Mesenchymal stem cell (in vitro differentiated cells and primary cell): ENCODE measurements at regions not wholly inside any gene's neighbourhood (a gene's known extent, or its start where the extent isn't known, plus 50 kb on each side); places are given as distances from the start of the nearest gene placed in this dataset.

Experiments
- DNase-seq: peaks from one replicate; pipeline ENCODE4 v3.0.0-alpha.2; 2013
- H2AFZ ChIP-seq: one replicate; pipeline ENCODE4 v1.6.1; 2013; ENCODE audit warnings: low read depth, mild to moderate bottlenecking, control low read depth, inconsistent platforms, low read length, moderate library complexity
- H2AK5ac ChIP-seq: 2 replicates; pipeline ENCODE4 v1.6.1; 2013; ENCODE audit warnings: low read length, moderate library complexity, mild to moderate bottlenecking, inconsistent platforms; ENCODE audit not compliant: severe bottlenecking
- H2BK120ac ChIP-seq: one replicate; pipeline ENCODE4 v1.6.1; 2013; ENCODE audit warnings: low read depth, mild to moderate bottlenecking, inconsistent platforms, low read length, moderate library complexity
- H2BK12ac ChIP-seq, 2 experiments: one replicate each; pipeline ENCODE4 v1.6.1; 2013; ENCODE audit warnings: inconsistent platforms in 2 of 2, low read length in 2 of 2, mild to moderate bottlenecking in 2 of 2, moderate library complexity in 2 of 2, control low read depth in 1 of 2
- H2BK15ac ChIP-seq: one replicate; pipeline ENCODE4 v1.6.1; 2013; ENCODE audit warnings: mild to moderate bottlenecking, low read depth, inconsistent platforms; ENCODE audit not compliant: poor library complexity, severe bottlenecking
- H2BK5ac ChIP-seq: 2 replicates; pipeline ENCODE4 v1.6.1; 2013; ENCODE audit warnings: low read depth, mild to moderate bottlenecking, low read length, control low read depth, inconsistent platforms; ENCODE audit not compliant: poor library complexity, severe bottlenecking
- H3K14ac ChIP-seq, 2 experiments: one replicate each; pipeline ENCODE4 v1.6.1; 2013; ENCODE audit warnings: inconsistent platforms in 2 of 2, low read length in 2 of 2, control low read depth in 1 of 2, mild to moderate bottlenecking in 1 of 2, moderate library complexity in 1 of 2
- H3K18ac ChIP-seq, 2 experiments: one replicate each; pipeline ENCODE4 v1.6.1; 2013; ENCODE audit warnings: inconsistent platforms in 2 of 2, low read length in 2 of 2, control low read depth in 1 of 2, low read depth in 1 of 2, mild to moderate bottlenecking in 1 of 2
- H3K23ac ChIP-seq, 2 experiments: one replicate each; pipeline ENCODE4 v1.6.1; 2013; ENCODE audit warnings: inconsistent platforms in 2 of 2, low read length in 2 of 2, mild to moderate bottlenecking in 2 of 2, moderate library complexity in 2 of 2, control low read depth in 1 of 2
- H3K27ac ChIP-seq: 2 replicates; pipeline ENCODE4 v1.5.1; 2013; ENCODE audit warnings: mild to moderate bottlenecking, moderate library complexity, low read length, control low read depth, inconsistent platforms; ENCODE audit not compliant: poor library complexity, severe bottlenecking
- H3K27me3 ChIP-seq, 2 experiments: 2 replicates each; pipeline versions ENCODE4 v1.6.1 to v1.7.0; 2013; ENCODE audit warnings: low read length in 2 of 2, mild to moderate bottlenecking in 2 of 2, moderate library complexity in 2 of 2, control low read depth in 1 of 2, inconsistent platforms in 1 of 2; ENCODE audit not compliant: control insufficient read depth in 1 of 2, insufficient read depth in 1 of 2
- H3K36me3 ChIP-seq, 2 experiments: 2 replicates each; pipeline versions ENCODE4 v1.6.1 to v1.7.0; 2013; ENCODE audit warnings: low read length in 2 of 2, control low read depth in 1 of 2, inconsistent platforms in 1 of 2, low read depth in 1 of 2, mild to moderate bottlenecking in 1 of 2; ENCODE audit not compliant: insufficient read depth in 2 of 2, control insufficient read depth in 1 of 2
- H3K4ac ChIP-seq, 2 experiments: one replicate each; pipeline ENCODE4 v1.6.1; 2013; ENCODE audit warnings: inconsistent platforms in 2 of 2, low read length in 2 of 2, mild to moderate bottlenecking in 2 of 2, moderate library complexity in 2 of 2, control low read depth in 1 of 2, low read depth in 1 of 2
- H3K4me1 ChIP-seq: 2 replicates; pipeline ENCODE4 v1.6.1; 2013; ENCODE audit warnings: low read depth, low read length, control low read depth; ENCODE audit not compliant: control insufficient read depth, insufficient read depth
- H3K4me2 ChIP-seq: 2 replicates; pipeline ENCODE4 v1.6.1; 2013; ENCODE audit warnings: low read length, mild to moderate bottlenecking, inconsistent platforms; ENCODE audit not compliant: poor library complexity, severe bottlenecking
- H3K4me3 ChIP-seq, 2 experiments: 2 replicates each; pipeline versions ENCODE4 v1.5.1 to v1.7.0; 2013; ENCODE audit warnings: low read length in 2 of 2, mild to moderate bottlenecking in 2 of 2, control low read depth in 1 of 2, low read depth in 1 of 2; ENCODE audit not compliant: insufficient read depth in 1 of 2
- H3K79me1 ChIP-seq: replicated peaks from 2 replicates; pipeline ENCODE4 v1.6.1; 2013; ENCODE audit warnings: mild to moderate bottlenecking, control low read depth, low read length, inconsistent platforms; ENCODE audit not compliant: poor library complexity, severe bottlenecking
- H3K9ac ChIP-seq: 2 replicates; pipeline ENCODE4 v1.7.0; 2013; ENCODE audit warnings: mild to moderate bottlenecking, low read length, moderate library complexity
- H3K9me3 ChIP-seq: 2 replicates; pipeline ENCODE4 v1.7.0; 2013; ENCODE audit warnings: mild to moderate bottlenecking, low read length; ENCODE audit not compliant: control insufficient read depth
- H4K8ac ChIP-seq: one replicate; pipeline ENCODE4 v1.6.1; 2013; ENCODE audit warnings: inconsistent platforms, mild to moderate bottlenecking, low read length, moderate library complexity
- H4K91ac ChIP-seq: one replicate; pipeline ENCODE4 v1.6.1; 2013; ENCODE audit warnings: mild to moderate bottlenecking, low read length, inconsistent platforms
- WGBS: methylation state at CpG from one replicate; pipeline ENCODE4 v1.1.7; 2013; ENCODE audit warnings: mixed read lengths; 5-methylcytosine and 5-hydroxymethylcytosine counted together

- no peak overlapping the region for H4K8ac ChIP-seq
Measured at GRCh38 chr9:22617156-22617555, 170.5 kb downstream of the DMRTA1 start.

DNA sequence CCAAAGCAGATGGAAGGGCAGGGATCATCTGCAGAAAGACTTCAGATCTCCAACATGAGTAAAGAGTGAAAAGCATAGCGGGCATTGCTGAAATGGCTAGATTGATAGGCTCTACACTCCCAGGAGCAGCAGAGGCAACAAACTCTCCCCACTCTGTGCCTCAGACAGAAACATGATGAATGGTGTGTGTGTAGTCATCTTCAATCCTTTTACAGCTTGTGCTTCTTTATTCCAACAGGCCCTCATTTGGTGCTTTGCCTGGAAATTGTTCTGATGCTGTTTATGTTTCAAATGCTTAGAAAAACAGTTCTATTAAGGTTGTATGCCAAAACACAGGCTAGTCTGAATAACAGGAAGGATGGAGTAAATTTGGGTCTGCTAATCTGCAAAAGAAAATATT is 176.2 kb downstream of the DMRTA1 start:
- H2BK120ac ChIP-seq, result no peak overlapping the region
- no peak overlapping the region for H3K4me2 ChIP-seq
- no peak overlapping the region for H4K8ac ChIP-seq
- H3K4ac ChIP-seq, result no peak overlapping the region
- H3K9ac ChIP-seq, result no peak overlapping the region
- no peak overlapping the region for H3K27ac ChIP-seq
- H2BK5ac ChIP-seq, result no peak overlapping the region
- H3K36me3 ChIP-seq, result no peaks in the 10 kb centered on the region
- no peak overlapping the region for H3K14ac ChIP-seq
- H3K4me1 ChIP-seq, result no peaks in the 10 kb centered on the region
- no peaks in the 10 kb centered on the region for H3K9me3 ChIP-seq
- no peak overlapping the region for H2BK15ac ChIP-seq
- no peak overlapping the region for H2AK5ac ChIP-seq
- H3K27me3 ChIP-seq, result no peaks in the 10 kb centered on the region
- no peak for DNase-seq
- H3K23ac ChIP-seq, result no peak overlapping the region
- H3K4me3 ChIP-seq, result no peak overlapping the region
- WGBS, result no CpG with 5 or more reads among the region's 1 CpG
- no peaks in the 10 kb centered on the region for H3K79me1 ChIP-seq
- no peak overlapping the region for H2AFZ ChIP-seq
- H2BK12ac ChIP-seq, result no peak overlapping the region
- H4K91ac ChIP-seq, result no peak overlapping the region
- H3K18ac ChIP-seq, result no peak overlapping the region

More at GRCh38 chr9:22617156-22617555, 170.5 kb downstream of the DMRTA1 start:
- H3K36me3 ChIP-seq, result no peaks in the 10 kb centered on the region
- no peak overlapping the region for H4K91ac ChIP-seq
- no peak overlapping the region for H3K9ac ChIP-seq
- no peaks in the 10 kb centered on the region for H3K4me1 ChIP-seq
- H3K27ac ChIP-seq, result no peak overlapping the region
- no peak overlapping the region for H2BK12ac ChIP-seq
- no peak overlapping the region for H2AFZ ChIP-seq
- H2AK5ac ChIP-seq, result no peak overlapping the region
- no peak overlapping the region for H3K4ac ChIP-seq
- peaks cover 4% of the 10 kb centered on the region for H3K9me3 ChIP-seq
- no peak overlapping the region for H2BK5ac ChIP-seq
- H2BK15ac ChIP-seq, result no peak overlapping the region
- 72% methylated on average over 2 of the region's 2 CpGs for WGBS
- H3K79me1 ChIP-seq, result peaks cover 1% of the 10 kb centered on the region
- H3K14ac ChIP-seq, result no peak overlapping the region
- no peak overlapping the region for H3K4me2 ChIP-seq
- H2BK120ac ChIP-seq, result no peak overlapping the region
- H3K27me3 ChIP-seq, result no peaks in the 10 kb centered on the region
- no peak for DNase-seq
- H3K23ac ChIP-seq, result no peak overlapping the region
- no peak overlapping the region for H3K4me3 ChIP-seq
- no peak overlapping the region for H3K18ac ChIP-seq

DNA sequence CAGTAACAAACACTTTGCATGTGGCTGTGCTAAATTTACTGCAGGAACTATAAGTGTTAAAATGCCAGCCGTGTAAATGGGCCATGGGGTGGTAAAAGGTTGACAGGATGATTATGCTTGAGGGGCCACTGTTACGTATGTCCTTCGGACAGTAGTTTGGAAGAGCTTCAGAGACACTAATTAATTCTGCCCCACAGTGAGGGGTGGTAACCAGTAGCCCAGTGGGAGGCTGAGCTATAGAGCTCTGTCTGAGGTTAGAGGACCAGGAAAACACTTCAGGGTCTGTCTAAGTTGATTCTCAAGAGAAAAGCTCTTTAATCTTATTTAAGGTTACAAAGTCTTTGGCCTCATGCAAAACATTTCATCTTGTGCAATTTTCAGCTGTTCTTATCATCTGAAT is 176.6 kb downstream of the DMRTA1 start:
- no peak overlapping the region for H3K23ac ChIP-seq
- H2AFZ ChIP-seq, result no peak overlapping the region
- DNase-seq, result no peak
- no peaks in the 10 kb centered on the region for H3K36me3 ChIP-seq
- H3K27me3 ChIP-seq, result no peaks in the 10 kb centered on the region
- no peak overlapping the region for H3K14ac ChIP-seq
- no peak overlapping the region for H2AK5ac ChIP-seq
- no peak overlapping the region for H3K4me3 ChIP-seq
- no peak overlapping the region for H2BK5ac ChIP-seq
- H3K18ac ChIP-seq, result no peak overlapping the region
- no peak overlapping the region for H2BK120ac ChIP-seq
- H2BK12ac ChIP-seq, result no peak overlapping the region
- H3K4me1 ChIP-seq, result no peaks in the 10 kb centered on the region
- H4K8ac ChIP-seq, result no peak overlapping the region
- no peak overlapping the region for H3K27ac ChIP-seq
- H3K4ac ChIP-seq, result no peak overlapping the region
- no peak overlapping the region for H4K91ac ChIP-seq
- no peaks in the 10 kb centered on the region for H3K9me3 ChIP-seq
- no peaks in the 10 kb centered on the region for H3K79me1 ChIP-seq
- H3K4me2 ChIP-seq, result no peak overlapping the region
- no peak overlapping the region for H3K9ac ChIP-seq
- H2BK15ac ChIP-seq, result no peak overlapping the region
- 11% methylated on average over 3 of the region's 3 CpGs for WGBS

- Histone ChIP-seq H3K9me3 (no peaks in the 10 kb centered on the region), H4K8ac (no peak overlapping the region), H2BK120ac (no peak overlapping the region), H3K36me3 (no peaks in the 10 kb centered on the region), H3K14ac (no peak overlapping the region), H3K27me3 (no peaks in the 10 kb centered on the region), H3K4me2 (no peak overlapping the region), H2BK5ac (no peak overlapping the region), H3K18ac (no peak overlapping the region), H2BK15ac (no peak overlapping the region), H3K4me1 (no peaks in the 10 kb centered on the region), H3K27ac (no peak overlapping the region), H3K23ac (no peak overlapping the region), H3K9ac (no peak overlapping the region), H2BK12ac (no peak overlapping the region), H4K91ac (no peak overlapping the region), H2AFZ (no peak overlapping the region), H3K79me1 (no peaks in the 10 kb centered on the region), H3K4me3 (no peak overlapping the region), H2AK5ac (no peak overlapping the region), H3K4ac (no peak overlapping the region)
- WGBS, result 88% methylated on average over 3 of the region's 4 CpGs
- no peak for DNase-seq
Measured at GRCh38 chr9:22625540-22625939, 178.9 kb downstream of the DMRTA1 start.
